ENCODE measurements at regions not wholly inside any gene's neighbourhood (a gene's known extent, or its start where the extent isn't known, plus 50 kb on each side); places are given as distances from the start of the nearest gene placed in this dataset.

DNA sequence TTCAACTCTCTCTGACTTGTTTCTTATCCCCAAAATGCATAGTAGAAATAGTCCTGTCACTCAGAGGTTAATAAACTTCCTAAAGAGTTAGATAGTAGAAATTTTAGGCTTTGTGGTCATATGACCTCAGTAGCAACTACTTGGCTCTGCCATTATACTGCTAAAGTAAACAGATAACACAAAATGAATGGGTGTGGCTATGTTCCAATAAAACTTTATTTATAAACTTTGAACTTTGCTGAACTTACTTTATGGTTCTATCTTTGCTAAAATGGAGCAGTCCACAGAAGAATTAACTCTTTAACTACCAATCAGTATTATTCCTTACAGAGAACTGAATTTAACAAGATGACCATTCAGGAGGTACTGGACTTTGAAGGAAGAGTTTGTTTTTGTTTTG lies 393.6 kb upstream of the CDIN1 start:
- TF ChIP-seq ETV6 (IDR thresholded peaks at IDR 0.05; ENCODE audit: borderline replicate concordance in 1 of 2, low read depth in 2 of 2, low read length in 1 of 2), result no peak
- TF ChIP-seq ETV6 (CRISPR knock-in tag; IDR thresholded peaks at IDR 0.05; ENCODE audit: borderline replicate concordance), result no peak
- TF ChIP-seq, protein P1, sequence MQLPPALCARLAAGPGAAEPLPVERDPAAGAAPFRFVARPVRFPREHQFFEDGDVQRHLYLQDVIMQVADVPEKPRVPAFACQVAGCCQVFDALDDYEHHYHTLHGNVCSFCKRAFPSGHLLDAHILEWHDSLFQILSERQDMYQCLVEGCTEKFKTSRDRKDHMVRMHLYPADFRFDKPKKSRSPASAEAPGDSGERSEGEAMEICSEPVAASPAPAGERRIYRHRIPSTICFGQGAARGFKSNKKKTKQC (CRISPR knock-in tag; IDR thresholded peaks at IDR 0.05), result no peak
- no peak for TF ChIP-seq ZFP1 (CRISPR knock-in tag; IDR thresholded peaks at IDR 0.05)
- TF ChIP-seq NFE2 (IDR thresholded peaks at IDR 0.05; ENCODE audit: low read depth), result no peak
